ENCODE measurements at regions not wholly inside any gene's neighbourhood (a gene's known extent, or its start where the extent isn't known, plus 50 kb on each side); places are given as distances from the start of the nearest gene placed in this dataset.

DNA sequence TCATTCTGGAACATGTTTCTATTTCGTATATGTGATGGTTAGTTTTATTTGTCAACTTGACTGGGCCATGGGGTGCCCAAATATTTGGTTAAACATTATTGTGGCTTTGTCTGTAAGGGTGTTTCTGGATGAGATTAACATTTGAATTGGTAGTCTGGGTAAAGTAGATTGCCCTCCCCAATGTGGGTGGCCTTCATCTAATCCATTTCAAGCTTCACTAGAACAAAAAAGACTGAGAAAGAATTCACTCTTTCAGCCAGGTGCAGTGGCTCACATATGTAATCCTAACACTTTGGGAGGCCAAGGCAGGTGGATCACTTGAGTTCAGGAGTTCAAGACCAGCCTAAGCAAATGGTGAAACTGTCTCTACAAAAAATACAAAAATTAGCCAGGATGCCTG is 55.7 kb upstream of the TANC1 start:
- no peaks in the 10 kb centered on the region for H3K36me3 ChIP-seq (ENCODE audit: control insufficient read depth in 2 of 2, extremely low read depth in 1 of 2, insufficient read depth in 2 of 2, low read length in 2 of 2)
- no TSS peak for BruUV-seq (replicated peaks)
- TF ChIP-seq JUN (IDR thresholded peaks at IDR 0.05; ENCODE audit: borderline replicate concordance, insufficient read depth, insufficient read length, low read depth) (no peak), POLR2A (IDR thresholded peaks at IDR 0.05; ENCODE audit: low read depth, low read length) (no peak), POLR2AphosphoS5 (IDR thresholded peaks at IDR 0.05; ENCODE audit: insufficient read depth, low read depth, low read length) (no peak), FOS (IDR thresholded peaks at IDR 0.05; ENCODE audit: borderline replicate concordance, insufficient read depth, low read length) (no peak), GATA2 (IDR thresholded peaks at IDR 0.05; ENCODE audit: insufficient read depth, insufficient read length, low read depth, low read length) (no peak), EZH2 (IDR thresholded peaks at IDR 0.05; ENCODE audit: borderline replicate concordance, low read depth, low read length, severe bottlenecking) (no peak), MYC (IDR thresholded peaks at IDR 0.05; ENCODE audit: low read depth, low read length) (no peak)
- TF ChIP-seq, protein P1, sequence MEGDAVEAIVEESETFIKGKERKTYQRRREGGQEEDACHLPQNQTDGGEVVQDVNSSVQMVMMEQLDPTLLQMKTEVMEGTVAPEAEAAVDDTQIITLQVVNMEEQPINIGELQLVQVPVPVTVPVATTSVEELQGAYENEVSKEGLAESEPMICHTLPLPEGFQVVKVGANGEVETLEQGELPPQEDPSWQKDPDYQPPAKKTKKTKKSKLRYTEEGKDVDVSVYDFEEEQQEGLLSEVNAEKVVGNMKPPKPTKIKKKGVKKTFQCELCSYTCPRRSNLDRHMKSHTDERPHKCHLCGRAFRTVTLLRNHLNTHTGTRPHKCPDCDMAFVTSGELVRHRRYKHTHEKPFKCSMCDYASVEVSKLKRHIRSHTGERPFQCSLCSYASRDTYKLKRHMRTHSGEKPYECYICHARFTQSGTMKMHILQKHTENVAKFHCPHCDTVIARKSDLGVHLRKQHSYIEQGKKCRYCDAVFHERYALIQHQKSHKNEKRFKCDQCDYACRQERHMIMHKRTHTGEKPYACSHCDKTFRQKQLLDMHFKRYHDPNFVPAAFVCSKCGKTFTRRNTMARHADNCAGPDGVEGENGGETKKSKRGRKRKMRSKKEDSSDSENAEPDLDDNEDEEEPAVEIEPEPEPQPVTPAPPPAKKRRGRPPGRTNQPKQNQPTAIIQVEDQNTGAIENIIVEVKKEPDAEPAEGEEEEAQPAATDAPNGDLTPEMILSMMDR (IDR thresholded peaks at IDR 0.05; ENCODE audit: extremely low read depth in 1 of 2, insufficient read depth in 1 of 2, low read depth in 1 of 2, low read length in 2 of 2): no peak
- TF ChIP-seq, protein P2, sequence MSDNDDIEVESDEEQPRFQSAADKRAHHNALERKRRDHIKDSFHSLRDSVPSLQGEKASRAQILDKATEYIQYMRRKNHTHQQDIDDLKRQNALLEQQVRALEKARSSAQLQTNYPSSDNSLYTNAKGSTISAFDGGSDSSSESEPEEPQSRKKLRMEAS (IDR thresholded peaks at IDR 0.05; ENCODE audit: insufficient read depth, insufficient read length): no peak
- ChIA-PET POLR2A (no interaction called here), CTCF (interaction anchor here (0.7 kb wide), 1 partner anchor 8 kb away, joined by 3 read pairs; no protein-coding TSS in a partner anchor)
- H3K9ac ChIP-seq (replicated peaks; ENCODE audit: extremely low read depth, insufficient read depth, low read length): no peak overlapping the region
- no peaks in the 10 kb centered on the region for H3K27me3 ChIP-seq (ENCODE audit: control insufficient read depth in 2 of 2, insufficient read depth in 2 of 2, low read length in 2 of 2)
- no peak overlapping the region for H2AFZ ChIP-seq (ENCODE audit: low read depth, low read length)
- no peak for DNase-seq (ENCODE audit: low read depth, low spot score)
- no peaks in the 10 kb centered on the region for H3K9me1 ChIP-seq (replicated peaks; ENCODE audit: control insufficient read depth, extremely low read depth, insufficient read depth, low read length)
- FAIRE-seq: no peak
- intact Hi-C loops (cut with micrococcal nuclease) (no loop called here), dilution Hi-C loops (cut with MboI; ENCODE audit: extremely low pct_ligation_motif_present, low sequenced_read_pairs) (no loop called here)
- no peak overlapping the region for H3K4me3 ChIP-seq (replicated peaks in 1 of 3; ENCODE audit: insufficient read depth in 1 of 3, low read depth in 1 of 3, low read length in 3 of 3)
- H3K27ac ChIP-seq (ENCODE audit: insufficient read depth, low read depth, low read length): no peak overlapping the region
- no peak overlapping the region for H3K4me2 ChIP-seq (ENCODE audit: insufficient read depth, low read length)
- no peaks in the 10 kb centered on the region for H4K20me1 ChIP-seq (replicated peaks; ENCODE audit: control insufficient read depth, extremely low read depth, insufficient read depth, low read length)
- H3K79me2 ChIP-seq (ENCODE audit: control insufficient read depth, insufficient read depth, low read length): no peaks in the 10 kb centered on the region
- H3K9me3 ChIP-seq (replicated peaks; ENCODE audit: control insufficient read depth, insufficient read depth, low read length): no peaks in the 10 kb centered on the region
- H3K4me1 ChIP-seq (ENCODE audit: control insufficient read depth, extremely low read depth, insufficient read depth, low read length): peaks cover 6% of the 10 kb centered on the region

Measured in endothelial cell of umbilical vein (primary cell).